Activated CD8-positive, alpha-beta memory T cell treated with anti-CD3 and anti-CD28 coated beads for 1 hour (primary cell): ENCODE measurements at regions not wholly inside any gene's neighbourhood (a gene's known extent, or its start where the extent isn't known, plus 50 kb on each side); places are given as distances from the start of the nearest gene placed in this dataset.
"Not testable (repeated sequence)": the region's sequence is repeated elsewhere in the genome, so short reads cannot be mapped to it uniquely, and the experiment has no call there.

Experiments used
- DNase-seq, 2 donors: peaks; one replicate each; pipeline ENCODE4 v3.0.0-alpha.2; 2020; ENCODE audit warnings: low read depth in 1 of 2; ENCODE audit errors: extremely low read depth in 1 of 2

DNA sequence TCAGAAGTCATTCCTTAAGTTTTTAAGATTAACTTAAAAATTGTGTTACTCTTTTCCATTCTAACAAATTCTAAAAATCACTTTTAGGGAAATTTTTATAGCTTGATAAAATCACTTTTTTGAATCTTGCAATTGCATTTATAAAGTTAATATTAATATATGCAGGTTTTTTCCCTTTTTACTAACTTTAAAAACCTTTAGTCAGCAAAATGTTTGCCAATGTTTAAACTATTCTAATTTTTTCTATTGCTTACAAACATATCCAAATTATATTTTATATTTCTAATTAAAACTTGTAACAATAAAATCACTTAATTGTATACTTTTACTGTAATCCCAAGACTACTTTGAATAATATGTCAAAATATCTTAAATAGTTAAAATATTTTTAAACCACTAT is 839.4 kb downstream of the TBL1XR1 start:
- no peak for DNase-seq

DNA sequence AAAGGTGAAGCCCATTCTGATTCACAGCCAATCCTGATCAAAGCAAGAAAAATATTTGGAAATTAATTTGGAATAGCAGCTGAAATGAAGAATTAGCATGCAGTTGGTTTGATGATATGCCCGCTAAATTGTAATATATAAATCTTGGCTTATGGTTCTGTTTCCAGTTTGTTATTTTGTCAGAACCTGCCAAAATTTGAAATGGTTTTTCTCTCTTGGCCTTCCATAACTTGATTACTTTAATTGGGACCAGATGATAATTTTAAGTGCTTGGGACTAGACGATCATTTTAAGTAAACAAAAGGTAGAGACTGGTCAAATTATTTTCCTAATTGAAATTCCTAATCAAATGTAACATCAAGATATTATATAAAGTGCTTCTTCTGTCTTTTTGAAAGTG is 842.4 kb downstream of the TBL1XR1 start:
- no peak for DNase-seq

DNA sequence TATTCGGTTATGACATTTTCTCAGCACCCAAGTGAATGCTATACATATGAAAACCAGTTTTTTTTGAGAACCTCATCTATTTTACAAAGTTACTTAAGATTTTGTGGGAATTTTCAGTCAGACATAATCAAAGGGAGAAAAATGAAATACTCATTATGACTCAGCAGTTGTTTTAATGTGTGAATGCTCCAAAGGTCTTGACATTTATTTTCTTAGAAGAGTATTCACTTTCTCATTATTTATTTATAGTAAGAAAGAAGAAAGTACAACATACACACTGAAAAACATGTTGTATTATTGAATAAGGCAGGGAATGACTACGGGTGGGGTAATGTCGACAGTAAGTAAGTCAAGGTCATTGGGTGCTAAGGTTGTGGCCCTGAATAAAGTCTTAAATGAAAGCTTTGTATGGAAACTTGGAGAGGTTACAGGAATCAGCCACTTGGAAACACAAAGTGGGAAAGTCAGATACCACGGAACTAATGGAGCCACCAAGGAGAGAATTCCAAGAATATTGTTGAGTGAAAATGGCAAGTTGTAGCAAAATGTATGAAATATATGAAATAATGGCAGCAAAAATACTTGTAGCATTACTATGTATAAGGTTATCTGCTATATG is 844.5 kb downstream of the TBL1XR1 start:
- DNase-seq = no peak

DNA sequence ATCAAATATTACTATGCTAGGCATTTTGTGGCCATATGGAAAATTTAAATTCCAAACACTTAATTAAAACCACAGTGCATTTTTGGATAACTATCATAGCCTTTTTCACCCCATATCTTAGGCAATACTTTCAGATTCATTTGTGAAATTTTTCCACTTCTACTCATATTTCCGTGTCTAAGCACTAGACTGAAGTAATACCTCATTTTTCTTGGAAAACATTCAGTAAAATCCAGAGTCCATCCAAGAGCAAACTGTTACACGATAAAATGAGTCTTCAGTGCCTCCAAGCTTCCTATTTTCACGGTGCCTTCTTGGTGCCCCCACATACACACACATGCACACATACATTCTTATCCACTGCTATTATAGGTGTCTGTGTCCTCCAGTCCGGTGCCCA is 845.9 kb downstream of the TBL1XR1 start:
- DNase-seq = no peak

DNA sequence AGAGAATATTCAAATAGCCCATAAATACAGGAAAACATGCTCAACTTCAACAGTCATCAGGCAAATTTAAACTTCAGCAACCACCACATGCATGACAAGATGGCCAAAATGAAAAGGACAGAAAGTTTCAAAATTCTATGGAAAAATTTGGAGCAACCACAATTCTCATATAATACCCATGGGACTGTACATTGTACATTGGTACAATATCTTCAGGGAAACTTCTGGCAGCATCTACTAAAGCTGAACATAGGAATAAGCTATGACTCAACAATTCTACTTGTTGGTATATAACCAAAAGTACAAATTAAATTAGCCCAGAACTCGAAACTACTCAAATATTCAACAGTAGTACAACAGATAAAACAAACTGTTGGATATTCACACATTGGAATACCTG is 847.6 kb downstream of the TBL1XR1 start:
- DNase-seq = no peak

DNA sequence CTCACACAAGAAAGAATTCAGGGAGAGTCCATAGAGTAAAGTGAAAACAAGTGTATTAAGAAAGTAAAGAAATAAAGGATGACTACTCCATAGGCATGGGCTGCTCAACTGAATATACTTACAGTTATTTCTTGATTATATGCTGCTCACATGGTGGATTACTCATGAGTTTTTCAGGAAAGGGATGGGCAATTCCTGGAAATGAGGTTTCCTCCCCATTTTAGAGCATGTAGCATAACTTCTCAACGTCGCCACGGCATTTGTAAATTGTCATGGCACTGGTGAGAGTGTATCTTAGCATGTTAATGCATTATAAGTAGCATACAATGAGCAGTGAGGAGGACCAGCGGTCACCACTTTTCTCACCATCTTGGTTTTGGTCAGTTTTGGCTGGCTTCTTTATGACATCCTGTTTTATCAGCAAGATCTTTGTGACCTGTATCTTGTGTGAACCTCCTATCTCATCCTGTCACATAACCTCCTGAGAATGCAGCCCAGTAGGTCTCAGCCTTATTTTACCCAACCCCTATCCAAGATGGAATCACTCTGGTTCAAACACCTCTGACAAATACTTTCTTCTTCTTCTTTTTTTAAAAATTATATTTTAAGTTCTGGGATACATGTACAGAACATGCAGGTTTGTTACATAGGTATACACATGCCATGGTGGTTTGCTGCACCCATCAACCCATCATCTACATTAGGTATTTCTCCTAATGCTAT is 849.7 kb downstream of the TBL1XR1 start:
- DNase-seq = no peak

DNA sequence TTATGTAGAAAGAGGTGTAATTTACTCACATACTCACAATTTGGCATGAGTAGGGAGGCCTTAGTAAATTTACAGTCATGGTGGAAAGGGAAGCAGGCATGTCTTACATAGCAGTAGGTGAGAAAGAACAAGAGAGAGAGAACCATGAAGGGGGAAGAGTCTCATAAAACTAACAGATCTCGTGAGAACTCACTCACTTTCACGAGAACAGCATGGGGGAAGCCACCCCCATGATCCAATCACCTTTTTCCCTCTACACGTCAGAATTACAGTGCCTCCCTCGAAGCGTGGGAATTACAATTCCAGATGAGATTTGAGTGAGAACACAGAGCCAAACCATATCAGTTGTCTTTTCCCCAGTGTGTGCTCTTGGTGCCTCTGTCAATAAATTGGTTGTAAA is 855.3 kb downstream of the TBL1XR1 start:
- no peak for DNase-seq

DNA sequence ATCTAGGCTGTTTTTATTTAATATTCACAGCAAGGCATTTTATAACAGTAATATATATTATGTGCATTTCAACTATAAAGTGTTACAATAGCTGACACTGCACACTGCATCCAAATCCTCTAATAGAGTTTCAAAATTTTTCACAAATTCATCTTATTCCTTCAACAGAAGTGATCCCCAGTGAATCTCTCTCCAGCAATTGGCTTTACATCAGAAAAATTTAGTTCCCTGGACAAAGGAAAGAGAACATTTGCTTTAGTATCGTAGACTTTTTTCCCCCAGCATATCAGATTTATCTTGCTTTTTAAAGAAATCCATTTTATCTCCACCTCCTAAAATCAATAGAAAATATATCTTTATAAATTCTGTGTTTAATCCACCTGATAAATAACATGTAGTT is 868.6 kb downstream of the TBL1XR1 start:
- no peak for DNase-seq

DNA sequence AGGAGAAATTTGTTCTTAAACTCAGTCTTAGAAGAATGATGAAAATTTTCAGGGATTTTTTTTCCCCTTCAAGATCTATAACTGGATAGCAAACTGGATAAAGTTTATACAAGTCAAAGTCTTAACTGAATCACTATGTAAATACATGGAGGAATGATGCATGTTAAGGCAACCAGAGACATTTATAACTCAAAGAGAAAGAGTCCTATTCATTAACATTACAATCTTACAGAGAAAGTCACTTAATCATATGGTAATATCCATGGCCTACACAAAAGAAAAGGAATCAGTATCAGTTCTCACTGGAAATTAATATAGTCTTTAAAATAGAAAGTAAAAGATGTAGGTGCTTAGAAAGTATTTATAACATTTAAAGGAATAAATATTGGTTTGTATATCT is 869.1 kb downstream of the TBL1XR1 start:
- no peak for DNase-seq

DNA sequence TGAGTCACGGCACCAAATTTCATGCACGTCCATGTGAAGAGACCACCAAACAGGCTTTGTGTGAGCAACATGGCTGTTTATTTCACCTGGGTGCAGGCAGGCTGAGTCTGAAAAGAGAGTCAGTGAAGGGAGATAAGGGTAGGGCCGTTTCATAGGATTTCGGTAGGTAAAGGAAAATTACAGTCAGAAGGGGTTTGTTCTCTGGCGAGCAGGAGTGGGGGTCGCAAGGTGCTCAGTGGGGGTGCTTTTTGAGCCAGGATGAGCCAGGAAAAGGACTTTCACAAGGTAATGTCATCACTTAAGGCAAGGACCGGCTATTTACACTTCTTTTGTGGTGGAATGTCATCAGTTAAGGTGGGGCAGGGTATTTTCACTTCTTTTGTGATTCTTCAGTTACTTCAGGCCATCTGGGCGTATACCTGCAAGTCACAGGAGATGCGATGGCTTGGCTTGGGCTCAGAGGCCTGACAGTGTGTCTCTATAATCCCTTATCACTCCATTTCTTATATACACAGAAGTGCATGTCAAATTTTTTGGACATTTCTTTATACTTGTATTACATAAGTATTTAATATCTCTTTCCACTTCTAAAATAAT is 870.3 kb downstream of the TBL1XR1 start:
- not testable (repeated sequence) for DNase-seq

DNA sequence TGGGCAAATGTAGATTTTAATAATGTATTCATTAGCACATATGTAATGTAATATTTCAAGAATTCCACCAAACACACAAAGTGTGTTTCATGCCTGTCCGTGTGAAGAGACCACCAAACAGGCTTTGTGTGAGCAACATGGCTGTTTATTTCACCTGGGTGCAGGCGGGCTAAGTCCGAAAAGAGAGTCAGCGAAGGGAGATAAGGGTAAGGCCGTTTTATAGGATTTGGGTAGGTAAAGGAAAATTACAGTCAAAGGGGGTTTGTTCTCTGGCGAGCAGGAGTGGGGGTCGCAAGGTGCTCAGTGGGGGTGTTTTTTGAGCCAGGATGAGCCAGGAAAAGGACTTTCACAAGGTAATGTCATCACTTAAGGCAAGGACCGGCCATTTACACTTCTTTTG is 875.8 kb downstream of the TBL1XR1 start:
- not testable (repeated sequence) for DNase-seq

DNA sequence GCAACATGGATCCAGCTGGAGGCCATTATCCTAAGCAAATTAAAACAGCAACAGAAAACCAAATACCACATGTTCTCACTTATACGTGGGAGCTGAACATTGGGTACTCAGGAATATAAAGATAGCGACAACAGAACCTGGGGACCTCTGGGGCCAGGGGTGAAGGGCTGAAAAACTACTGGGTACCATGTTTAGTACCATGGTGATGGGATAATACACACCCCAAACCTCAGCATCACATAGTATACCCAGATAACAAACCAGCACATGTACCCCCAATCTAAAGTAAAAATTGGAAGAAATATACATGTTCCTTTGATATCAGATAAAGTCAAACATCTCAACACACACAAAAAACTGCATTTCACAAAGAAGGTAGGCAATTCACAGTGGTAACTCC is 876.2 kb downstream of the TBL1XR1 start:
- DNase-seq = no peak

DNA sequence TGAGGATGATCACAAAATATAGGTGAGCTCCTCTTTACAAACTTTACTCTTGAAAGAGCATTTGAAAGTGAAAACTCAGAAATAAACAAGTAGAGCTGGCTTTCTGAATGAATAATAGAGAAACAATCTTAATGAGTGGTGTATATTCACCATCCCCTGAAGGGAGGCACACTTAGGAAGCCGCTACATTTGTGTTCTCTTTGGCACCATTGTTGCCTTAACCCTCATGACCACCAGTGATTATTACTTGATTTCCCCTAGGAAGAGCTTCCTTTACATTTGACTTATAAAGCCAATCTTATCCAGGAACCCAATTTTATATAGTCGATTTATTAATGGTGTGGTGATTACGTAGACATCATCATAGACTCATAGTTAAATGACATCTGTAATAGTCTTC is 883.9 kb downstream of the TBL1XR1 start:
- DNase-seq = no peak

DNA sequence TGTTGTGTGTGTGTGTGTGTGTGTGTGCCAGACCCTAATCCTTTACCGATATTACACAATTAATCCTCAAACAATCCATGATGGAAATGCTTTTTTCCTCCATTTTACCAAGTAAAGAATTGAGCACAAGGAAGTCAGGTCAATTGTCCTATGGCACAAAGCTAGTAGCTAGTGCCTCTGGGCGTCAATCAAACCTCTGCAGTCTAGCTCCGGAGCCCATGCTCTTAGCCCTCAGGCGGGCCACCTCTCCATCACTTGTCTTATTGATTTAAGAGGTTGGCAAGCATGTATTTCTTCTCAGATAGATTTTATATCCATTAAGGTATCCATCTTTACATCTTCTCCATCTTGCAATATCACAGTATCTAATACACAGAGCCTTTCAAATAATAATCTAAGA is 886.6 kb downstream of the TBL1XR1 start:
- DNase-seq = no peak

DNA sequence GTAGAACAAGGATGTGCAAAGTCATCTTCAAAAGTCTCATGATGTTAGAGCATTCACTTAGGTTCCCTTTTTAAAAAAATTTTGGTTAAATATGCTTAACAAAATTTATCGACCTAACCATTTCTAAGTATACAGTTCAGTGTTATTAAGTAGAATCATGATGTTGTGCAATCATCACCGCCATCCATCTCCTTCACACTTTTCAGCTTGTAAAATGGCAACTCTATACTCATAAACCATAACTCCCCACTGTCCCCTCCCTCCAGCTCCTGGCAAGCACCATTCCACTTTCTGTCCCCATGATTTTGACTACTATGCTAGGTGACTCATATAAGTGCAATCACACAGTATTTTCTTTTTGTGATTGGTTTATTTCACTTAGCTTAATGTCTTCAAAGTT is 895.0 kb downstream of the TBL1XR1 start:
- no peak for DNase-seq

DNA sequence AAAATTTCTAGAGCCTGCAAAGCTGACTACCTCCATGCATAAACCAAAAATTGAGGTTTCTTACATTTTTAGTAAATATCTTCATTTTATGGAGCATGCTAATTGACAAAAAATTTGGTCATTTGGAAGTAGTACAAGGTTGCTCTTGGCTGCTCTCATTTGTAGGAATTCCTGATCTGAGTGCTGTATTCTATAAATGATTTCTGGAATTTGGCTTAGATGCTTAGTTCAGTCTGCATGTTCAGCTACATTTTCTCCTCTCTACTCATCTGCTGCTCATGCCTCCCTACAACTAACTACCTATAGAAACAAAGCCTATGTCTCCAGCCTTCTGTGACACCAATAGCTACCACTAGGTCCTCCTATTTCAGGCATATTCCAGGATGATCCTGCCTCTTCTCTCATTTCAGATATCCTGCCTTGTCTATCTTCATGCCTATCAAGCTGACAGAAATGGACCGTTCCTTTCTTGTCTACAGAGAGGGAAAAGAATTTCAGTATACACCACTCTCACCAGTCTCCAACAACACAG is 901.1 kb downstream of the TBL1XR1 start:
- DNase-seq = no peak

DNA sequence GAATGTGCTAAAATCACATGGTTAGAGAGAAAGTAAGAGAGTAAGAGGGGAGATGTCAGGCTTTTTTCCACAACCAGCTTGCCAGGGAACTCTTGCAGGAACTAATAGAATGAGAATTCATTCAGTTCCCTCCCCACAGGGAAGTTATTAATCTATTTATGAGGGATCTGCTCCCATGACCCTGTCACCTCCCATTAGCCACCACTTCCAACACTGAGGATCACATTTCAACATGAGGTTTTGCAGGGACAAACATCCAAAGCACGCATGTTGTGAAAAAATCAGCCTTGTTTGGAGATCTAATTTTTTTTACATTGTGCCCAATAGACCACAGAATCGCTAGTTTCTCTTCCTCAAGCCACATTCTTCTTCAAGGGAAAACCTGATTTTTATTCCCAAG is 904.0 kb downstream of the TBL1XR1 start:
- no peak for DNase-seq

DNA sequence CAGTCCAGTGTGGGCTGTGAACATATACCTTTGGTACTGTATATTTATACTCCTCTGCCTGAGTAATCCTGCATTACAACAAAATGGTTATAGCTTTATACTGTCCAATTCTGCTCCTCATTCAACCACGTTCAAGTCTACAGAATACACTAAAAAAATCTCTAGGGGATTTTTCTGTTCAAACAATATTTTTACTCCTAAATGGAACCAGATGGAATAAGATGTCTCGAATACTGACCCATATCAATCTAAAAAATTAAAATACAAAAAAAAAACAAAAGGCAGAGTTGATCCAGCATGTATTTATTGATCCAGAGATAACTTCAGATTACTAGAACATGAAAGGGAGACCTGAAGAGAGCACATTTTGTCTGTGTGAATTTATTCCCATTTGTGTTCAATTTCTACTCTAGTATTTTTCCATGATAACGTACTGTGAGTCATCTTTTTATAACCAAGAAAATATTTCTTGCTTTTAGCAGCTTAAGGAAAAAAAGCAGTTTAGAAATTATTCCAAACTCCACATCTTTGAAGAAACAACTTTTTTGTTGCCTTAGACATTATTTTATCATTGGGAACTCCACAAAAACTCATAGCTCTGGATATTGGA is 910.7 kb downstream of the TBL1XR1 start:
- DNase-seq = no peak

DNA sequence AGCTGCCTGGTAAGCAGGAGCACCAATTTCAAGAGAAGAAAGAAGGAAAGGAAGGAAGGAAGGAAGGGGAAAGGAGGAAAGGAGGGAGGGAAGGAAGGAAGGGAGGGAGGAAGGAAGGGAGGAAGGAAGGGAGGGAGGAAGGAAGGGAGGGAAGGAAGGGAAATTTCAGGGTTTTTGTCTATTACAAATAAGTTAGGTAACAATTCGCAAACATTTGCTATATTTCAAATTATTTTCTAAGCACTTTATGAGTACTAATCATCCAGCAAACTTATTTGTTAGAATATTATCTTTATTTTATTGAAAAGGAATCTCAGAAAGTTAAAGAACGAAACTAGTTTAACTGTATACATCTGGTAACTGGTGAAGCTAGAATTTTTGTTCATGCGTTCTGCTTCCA is 921.7 kb downstream of the TBL1XR1 start:
- DNase-seq = no peak

DNA sequence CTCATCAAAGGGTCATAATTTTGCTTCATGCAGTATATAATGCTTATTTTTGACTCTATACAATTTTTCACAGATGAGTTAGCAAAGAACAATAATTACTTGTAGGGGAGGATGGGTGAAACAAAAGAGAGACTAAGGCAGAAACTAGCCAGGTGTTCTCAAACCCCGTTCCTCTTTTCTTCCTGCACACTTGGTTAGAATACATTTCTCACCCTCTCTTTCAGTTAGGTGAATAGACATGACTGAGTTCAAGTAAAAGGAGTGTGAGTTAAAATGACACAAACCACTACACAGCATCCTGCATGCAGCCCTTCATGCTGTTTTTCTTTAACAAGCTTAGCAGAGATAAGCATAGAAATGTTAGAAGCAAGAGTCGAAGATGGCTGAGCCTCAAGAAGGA is 922.2 kb downstream of the TBL1XR1 start:
- no peak for DNase-seq

DNA sequence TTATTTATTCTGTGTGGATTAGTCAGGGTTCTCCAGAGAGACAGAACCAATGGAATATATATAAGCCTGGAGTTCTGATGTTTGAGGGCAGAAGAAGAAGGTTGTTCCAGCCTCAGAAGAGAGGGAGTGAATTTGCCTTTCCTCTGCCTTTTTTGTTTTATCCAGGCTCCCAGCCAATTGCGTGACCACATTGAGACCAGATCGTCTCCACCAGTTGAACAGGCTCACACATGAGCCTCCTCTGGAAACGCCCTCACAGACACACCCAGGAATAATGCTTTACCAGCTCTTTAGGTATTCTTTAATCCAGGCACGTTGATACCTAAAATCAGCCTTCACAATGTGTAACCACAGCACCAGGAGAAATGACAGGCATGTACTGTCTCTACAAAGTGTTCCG is 923.1 kb downstream of the TBL1XR1 start:
- DNase-seq = no peak

DNA sequence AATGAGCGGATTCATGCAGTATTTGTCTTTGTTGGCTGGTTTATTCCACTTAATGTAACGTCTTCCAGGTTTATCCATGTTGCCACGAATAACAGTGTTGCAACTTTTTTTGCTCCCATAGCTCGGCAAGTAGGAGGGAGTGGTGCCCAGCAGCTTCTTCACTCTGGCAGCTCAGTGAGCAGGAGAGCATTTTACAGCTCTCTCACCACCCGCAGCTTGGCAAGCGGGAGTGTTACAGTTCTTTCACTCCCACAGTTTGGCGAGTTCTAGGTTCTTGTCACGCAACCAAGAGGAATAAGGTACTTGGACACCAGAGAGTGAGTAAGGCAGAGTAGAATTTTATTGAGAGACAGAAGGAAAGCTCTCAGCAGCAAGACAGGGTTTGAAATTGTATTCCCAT is 935.2 kb downstream of the TBL1XR1 start:
- DNase-seq = no peak
